ENCODE measurements at regions not wholly inside any gene's neighbourhood (a gene's known extent, or its start where the extent isn't known, plus 50 kb on each side); places are given as distances from the start of the nearest gene placed in this dataset.

DNA sequence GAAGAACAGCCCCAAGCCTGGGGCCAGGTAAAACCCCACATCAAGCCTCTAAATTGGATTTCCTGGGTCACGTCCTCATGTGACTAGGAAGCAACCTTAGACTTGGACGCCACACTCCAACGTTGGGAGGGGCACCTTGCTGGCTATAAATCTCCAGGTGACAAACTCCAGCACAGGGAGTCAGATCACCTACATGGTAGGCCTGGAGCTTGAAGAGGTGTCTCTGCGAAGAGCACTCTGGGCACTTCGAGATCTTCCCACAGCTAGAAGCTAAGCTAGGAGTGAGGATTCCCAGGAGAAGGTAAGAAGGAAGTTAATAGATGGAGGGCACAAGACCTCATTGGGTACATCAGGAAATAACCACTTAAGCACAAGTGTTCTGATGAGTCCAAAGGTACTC, 77.1 kb upstream of the GNAZ start:
- TF ChIP-seq CTCF (IDR thresholded peaks at IDR 0.05 in 8 of 11, conservative IDR thresholded peaks at IDR 0.05 in 3 of 11) (no peak), POLR2A (IDR thresholded peaks at IDR 0.05) (no peak)
